Thoracic aorta (tissue), 2 donors: ENCODE measurements at regions not wholly inside any gene's neighbourhood (a gene's known extent, or its start where the extent isn't known, plus 50 kb on each side); places are given as distances from the start of the nearest gene placed in this dataset.
"Not testable (repeated sequence)": the region's sequence is repeated elsewhere in the genome, so short reads cannot be mapped to it uniquely, and the experiment has no call there.

Source experiments
- ATAC-seq: fragments of 150-250 bp; one replicate; pipeline ENCODE4 v1.8.0; 2017; ENCODE audit warnings: low read depth; ENCODE audit not compliant: insufficient number of reproducible peaks, low FRiP score
- DNase-seq: peaks from one replicate; pipeline ENCODE4 v3.0.0-alpha.2; 2020; ENCODE audit warnings: low spot score
- H3K27ac ChIP-seq, 2 donors: fragments of 200-600 bp; sonication (generic); 1 replicate in 1 of 2; 2 replicates in 1 of 2; pipeline ENCODE4 v1.5.1; 2016; ENCODE audit warnings: mild to moderate bottlenecking in 2 of 2, moderate library complexity in 2 of 2
- H3K27me3 ChIP-seq: fragments of 200-600 bp; sonication (generic); replicated peaks from 2 replicates; pipeline ENCODE4 v1.6.0; 2016; ENCODE audit warnings: mild to moderate bottlenecking; ENCODE audit not compliant: insufficient read depth
- H3K36me3 ChIP-seq: fragments of 200-600 bp; sonication (generic); one replicate; pipeline ENCODE4 v1.5.1; 2016
- H3K4me1 ChIP-seq, 2 donors: fragments of 200-600 bp; sonication (generic); 1 replicate in 1 of 2; 2 replicates in 1 of 2; pipeline versions ENCODE4 v1.5.1 to v1.6.0; 2016; ENCODE audit warnings: low read depth in 2 of 2, mild to moderate bottlenecking in 1 of 2; ENCODE audit not compliant: control insufficient read depth in 1 of 2
- H3K4me3 ChIP-seq: fragments of 200-600 bp; sonication (generic); 2 replicates; pipeline ENCODE4 v1.5.1; 2016; ENCODE audit warnings: mild to moderate bottlenecking
- H3K9me3 ChIP-seq: fragments of 200-600 bp; sonication (generic); 2 replicates; pipeline ENCODE4 v1.5.1; 2016
- CTCF ChIP-seq: fragments of 200-600 bp; sonication (generic); IDR thresholded peaks from one replicate; pipeline ENCODE4 v1.5.1; 2019; ENCODE audit warnings: antibody characterized with exemption

DNA sequence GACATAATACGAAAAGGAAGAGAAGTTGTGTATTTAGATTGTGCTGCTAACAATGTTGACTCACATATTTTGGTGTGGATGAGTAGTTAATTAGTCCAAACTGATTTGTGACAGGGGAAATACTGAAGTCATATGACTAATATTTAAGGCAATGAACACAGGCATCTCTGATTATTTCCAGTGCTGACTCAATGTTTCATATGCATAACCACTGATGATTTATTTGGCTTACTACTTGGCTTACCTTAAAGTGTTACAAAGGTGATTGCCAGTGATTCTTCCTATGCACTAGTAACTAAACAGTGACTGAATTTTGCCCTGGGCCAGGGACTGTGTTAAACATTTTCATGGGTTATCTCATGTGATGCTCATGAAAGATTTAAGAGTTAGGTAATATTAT is 722.6 kb downstream of the METTL4 start:
- no peak for ATAC-seq
- H3K27ac ChIP-seq = no peak overlapping the region
- H3K27me3 ChIP-seq = no peaks in the 10 kb centered on the region
- no peak for TF ChIP-seq CTCF
- no peaks in the 10 kb centered on the region for H3K36me3 ChIP-seq
- no peak for DNase-seq
- no peak overlapping the region for H3K4me3 ChIP-seq
- no peaks in the 10 kb centered on the region for H3K4me1 ChIP-seq
- H3K9me3 ChIP-seq = no peaks in the 10 kb centered on the region

DNA sequence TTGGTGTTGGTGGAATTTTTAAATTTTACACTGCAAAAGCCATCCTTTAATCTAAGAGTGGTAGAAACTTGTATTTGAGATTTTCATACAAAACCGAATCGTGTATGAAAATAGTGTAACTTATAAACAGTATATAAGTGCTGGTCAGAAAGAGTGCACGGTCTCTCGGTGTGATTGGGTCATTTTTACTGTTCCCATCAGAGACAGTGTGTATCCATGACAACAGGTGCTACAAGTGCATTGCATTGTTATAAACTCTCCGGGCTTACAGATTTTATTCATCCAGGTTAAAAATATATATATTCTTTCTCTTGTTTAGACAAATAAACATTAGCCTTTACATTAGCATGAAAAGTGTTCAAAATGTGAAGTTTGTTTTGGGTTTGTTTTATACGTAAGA is 721.9 kb downstream of the METTL4 start:
- no peaks in the 10 kb centered on the region for H3K9me3 ChIP-seq
- no peaks in the 10 kb centered on the region for H3K27me3 ChIP-seq
- H3K4me1 ChIP-seq = no peaks in the 10 kb centered on the region

DNA sequence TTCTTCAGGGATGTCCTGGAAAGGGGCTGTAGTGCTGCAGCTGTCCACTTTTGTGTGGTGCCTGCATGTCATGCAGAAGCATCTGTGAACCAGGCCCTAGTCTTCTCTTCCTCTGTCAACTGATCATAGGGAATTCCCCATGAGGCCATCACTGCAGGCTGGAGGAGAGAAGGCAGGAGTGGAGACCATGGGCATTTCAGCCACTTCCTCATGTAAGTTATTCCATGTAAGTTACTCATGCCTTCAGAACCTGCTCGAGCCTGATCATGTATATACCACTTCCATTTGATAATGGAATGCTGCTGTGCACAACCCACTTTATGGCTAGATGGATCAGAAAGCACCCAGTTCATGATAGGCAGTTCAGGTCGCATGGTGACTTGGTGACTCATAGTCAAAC is 714.0 kb downstream of the METTL4 start:
- H3K27ac ChIP-seq, H3K4me1 ChIP-seq, ATAC-seq, H3K4me3 ChIP-seq, H3K36me3 ChIP-seq, DNase-seq, H3K27me3 ChIP-seq, H3K9me3 ChIP-seq: not testable (repeated sequence)

More for the DNA sequence above, 721.9 kb downstream of the METTL4 start:
- Histone ChIP-seq H3K36me3 (no peaks in the 10 kb centered on the region), H3K27ac (no peak overlapping the region), H3K4me3 (no peak overlapping the region)
- no peak for DNase-seq
- ATAC-seq = no peak
- TF ChIP-seq CTCF = no peak

DNA sequence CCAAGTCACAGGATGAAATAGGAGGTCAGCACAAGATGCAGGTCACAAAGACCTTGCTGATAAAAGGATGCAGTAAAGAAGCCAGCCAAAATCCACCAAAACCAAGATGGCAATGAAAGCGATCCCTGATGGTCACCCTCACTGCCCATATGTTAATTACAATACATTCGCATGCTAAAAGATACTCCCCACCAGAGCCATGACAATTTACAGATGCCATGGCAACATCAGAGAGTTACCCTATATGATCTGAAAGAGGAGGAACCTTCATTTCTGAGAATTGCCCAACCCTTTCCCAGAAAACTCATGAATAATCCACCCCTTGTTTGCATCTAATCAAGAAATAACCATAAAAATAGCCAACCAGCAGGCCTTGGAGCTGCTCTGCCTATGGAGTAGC is 709.8 kb downstream of the METTL4 start:
- Histone ChIP-seq H3K36me3 (no peaks in the 10 kb centered on the region), H3K4me3 (no peak overlapping the region), H3K27me3 (no peaks in the 10 kb centered on the region), H3K9me3 (no peaks in the 10 kb centered on the region), H3K27ac (no peak overlapping the region), H3K4me1 (no peaks in the 10 kb centered on the region)
- ATAC-seq (no peak), DNase-seq (no peak)
- TF ChIP-seq CTCF = no peak

DNA sequence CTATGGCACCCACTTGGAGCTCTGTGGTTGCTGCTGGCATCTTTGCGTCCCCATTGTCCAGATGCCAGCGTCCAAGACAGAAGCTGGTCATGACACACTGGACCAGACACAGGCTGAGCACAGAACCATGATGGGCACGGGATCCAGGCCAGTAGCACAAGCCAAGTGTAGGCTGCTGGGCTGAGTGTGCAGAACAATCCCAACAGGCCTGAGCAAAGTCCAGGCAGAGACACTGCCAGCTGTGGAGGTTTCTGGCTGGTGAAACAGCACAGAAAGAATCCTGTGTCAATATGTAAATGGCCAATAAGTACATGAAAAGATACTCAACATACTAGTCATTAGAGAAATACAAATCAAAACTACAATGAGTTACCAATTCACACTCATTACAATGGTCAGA is 705.4 kb downstream of the METTL4 start:
- ATAC-seq = no peak
- no peaks in the 10 kb centered on the region for H3K9me3 ChIP-seq
- no peaks in the 10 kb centered on the region for H3K4me1 ChIP-seq
- DNase-seq = no peak
- H3K27me3 ChIP-seq = no peaks in the 10 kb centered on the region
- no peak overlapping the region for H3K27ac ChIP-seq
- H3K4me3 ChIP-seq = no peak overlapping the region
- TF ChIP-seq CTCF = no peak
- no peaks in the 10 kb centered on the region for H3K36me3 ChIP-seq

DNA sequence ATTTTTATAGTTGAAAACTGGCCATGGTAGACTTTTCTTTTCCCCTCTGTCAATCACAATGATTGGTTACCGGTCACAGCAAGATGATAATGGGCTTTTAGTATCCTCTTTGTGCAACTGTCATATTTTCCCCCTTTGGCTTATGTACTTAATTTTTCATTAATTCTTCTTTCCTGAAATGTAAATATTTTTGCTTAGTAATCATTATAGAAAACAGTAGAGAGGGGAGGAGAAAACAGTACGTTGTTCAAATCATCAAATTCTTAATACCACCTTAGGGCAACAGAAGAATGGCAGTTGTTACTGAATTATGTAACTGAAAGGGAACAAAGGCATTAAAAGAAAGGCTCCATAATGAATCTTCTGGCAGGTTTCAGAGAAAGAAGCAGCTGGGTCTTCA is 699.0 kb downstream of the METTL4 start:
- DNase-seq = no peak
- no peak for TF ChIP-seq CTCF
- H3K36me3 ChIP-seq = no peaks in the 10 kb centered on the region
- no peaks in the 10 kb centered on the region for H3K4me1 ChIP-seq
- no peaks in the 10 kb centered on the region for H3K27me3 ChIP-seq
- no peak for ATAC-seq
- no peak overlapping the region for H3K27ac ChIP-seq
- H3K9me3 ChIP-seq = no peaks in the 10 kb centered on the region
- H3K4me3 ChIP-seq = no peak overlapping the region
